Activated T-helper 2 cell treated with anti-CD3 and anti-CD28 coated beads, Interferon-gamma antibody, Interleukin-2, Interleukin-4, amounts not matched to agents 10 μg/mL and 5 μg/mL and 100 μg/mL, durations not matched to agents 14 hours and 24 hours and 36 hours (primary cell): ENCODE measurements at regions not wholly inside any gene's neighbourhood (a gene's known extent, or its start where the extent isn't known, plus 50 kb on each side); places are given as distances from the start of the nearest gene placed in this dataset.
"Not testable (repeated sequence)": the region's sequence is repeated elsewhere in the genome, so short reads cannot be mapped to it uniquely, and the experiment has no call there.

ENCODE experiments used
- DNase-seq: peaks from one replicate; pipeline ENCODE4 v3.0.0; 2021; ENCODE audit warnings: low spot score
- H3K27ac Mint-ChIP-seq: one replicate; pipeline ENCODE4 v1.8.0; 2021; ENCODE audit warnings: mixed read lengths
- H3K27me3 Mint-ChIP-seq: one replicate; pipeline ENCODE4 v1.8.0; 2021; ENCODE audit warnings: low read depth, mixed read lengths
- H3K36me3 Mint-ChIP-seq: one replicate; pipeline ENCODE4 v1.8.0; 2021; ENCODE audit warnings: low read depth, mixed read lengths
- H3K4me1 Mint-ChIP-seq: one replicate; pipeline ENCODE4 v1.8.0; 2021; ENCODE audit warnings: low read depth, mixed read lengths
- H3K4me3 Mint-ChIP-seq: one replicate; pipeline ENCODE4 v1.8.0; 2021; ENCODE audit warnings: low read depth, mild to moderate bottlenecking, moderate library complexity, mixed read lengths
- H3K9me3 Mint-ChIP-seq: one replicate; pipeline ENCODE4 v1.8.0; 2021; ENCODE audit warnings: mixed read lengths
- intact Hi-C: fragments of 100-400 bp; cut with micrococcal nuclease; formaldehyde crosslinking; loops from one replicate; pipeline ENCODE4 v1.15.1; 2023

GRCh38 chr7:87007038-87007437, 52.4 kb downstream of the ELAPOR2 start:
- intact Hi-C loops, result no loop called here

GRCh38 chr7:87004956-87005355, 54.5 kb downstream of the ELAPOR2 start:
- H3K36me3 Mint-ChIP-seq, result no peaks in the 10 kb centered on the region
- H3K27ac Mint-ChIP-seq, result no peak overlapping the region
- intact Hi-C loops, result no loop called here
- H3K27me3 Mint-ChIP-seq, result peaks cover 4% of the 10 kb centered on the region
- no peaks in the 10 kb centered on the region for H3K9me3 Mint-ChIP-seq
- DNase-seq, result no peak
- H3K4me1 Mint-ChIP-seq, result peaks cover 4% of the 10 kb centered on the region
- no peak overlapping the region for H3K4me3 Mint-ChIP-seq

More at GRCh38 chr7:87007038-87007437, 52.4 kb downstream of the ELAPOR2 start:
- Mint-ChIP-seq H3K36me3 (no peaks in the 10 kb centered on the region), H3K27ac (no peak overlapping the region), H3K4me3 (no peak overlapping the region), H3K27me3 (peaks cover 4% of the 10 kb centered on the region), H3K9me3 (no peaks in the 10 kb centered on the region), H3K4me1 (peaks cover 4% of the 10 kb centered on the region)
- DNase-seq, result no peak

- no peak for DNase-seq
- no peaks in the 10 kb centered on the region for H3K9me3 Mint-ChIP-seq
- peaks cover 4% of the 10 kb centered on the region for H3K27me3 Mint-ChIP-seq
- no peak overlapping the region for H3K4me3 Mint-ChIP-seq
- no peak overlapping the region for H3K27ac Mint-ChIP-seq
- peaks cover 4% of the 10 kb centered on the region for H3K4me1 Mint-ChIP-seq
- intact Hi-C loops, result no loop called here
- no peaks in the 10 kb centered on the region for H3K36me3 Mint-ChIP-seq
Observed at GRCh38 chr7:87003872-87004798, 55.3 kb downstream of the ELAPOR2 start.

- H3K27me3 Mint-ChIP-seq, result no peaks in the 10 kb centered on the region
- no peak for DNase-seq
- H3K9me3 Mint-ChIP-seq, result no peaks in the 10 kb centered on the region
- intact Hi-C loops, result no loop called here
- H3K4me1 Mint-ChIP-seq, result peaks cover 4% of the 10 kb centered on the region
- no peak overlapping the region for H3K4me3 Mint-ChIP-seq
- H3K36me3 Mint-ChIP-seq, result no peaks in the 10 kb centered on the region
- H3K27ac Mint-ChIP-seq, result no peak overlapping the region
Observed at GRCh38 chr7:87001214-87001613, 58.2 kb downstream of the ELAPOR2 start.

- peaks cover 4% of the 10 kb centered on the region for H3K27me3 Mint-ChIP-seq
- H3K4me3 Mint-ChIP-seq, result no peak overlapping the region
Observed at GRCh38 chr7:87000344-87000743, 59.1 kb downstream of the ELAPOR2 start.

GRCh38 chr7:86999750-87000149, 59.7 kb downstream of the ELAPOR2 start:
- Mint-ChIP-seq H3K27me3 (peaks cover 4% of the 10 kb centered on the region), H3K36me3 (no peaks in the 10 kb centered on the region), H3K9me3 (no peaks in the 10 kb centered on the region), H3K27ac (no peak overlapping the region), H3K4me1 (peaks cover 4% of the 10 kb centered on the region), H3K4me3 (no peak overlapping the region)
- no peak for DNase-seq
- intact Hi-C loops, result no loop called here

More at GRCh38 chr7:87000344-87000743, 59.1 kb downstream of the ELAPOR2 start:
- DNase-seq, result no peak
- H3K4me1 Mint-ChIP-seq, result peaks cover 4% of the 10 kb centered on the region
- H3K36me3 Mint-ChIP-seq, result no peaks in the 10 kb centered on the region
- intact Hi-C loops, result no loop called here
- H3K9me3 Mint-ChIP-seq, result no peaks in the 10 kb centered on the region
- no peak overlapping the region for H3K27ac Mint-ChIP-seq

GRCh38 chr7:86995814-86996213, 63.6 kb downstream of the ELAPOR2 start:
- Mint-ChIP-seq H3K4me3 (no peak overlapping the region), H3K27me3 (peaks cover 5% of the 10 kb centered on the region), H3K36me3 (no peaks in the 10 kb centered on the region), H3K27ac (no peak overlapping the region), H3K4me1 (no peaks in the 10 kb centered on the region), H3K9me3 (no peaks in the 10 kb centered on the region)
- intact Hi-C loops, result no loop called here
- no peak for DNase-seq

- peaks cover 5% of the 10 kb centered on the region for H3K27me3 Mint-ChIP-seq
Observed at GRCh38 chr7:86995052-86995725, 64.3 kb downstream of the ELAPOR2 start.

GRCh38 chr7:86991771-86992191, 67.7 kb downstream of the ELAPOR2 start:
- H3K27ac Mint-ChIP-seq, result no peak overlapping the region
- H3K4me1 Mint-ChIP-seq, result no peaks in the 10 kb centered on the region
- H3K4me3 Mint-ChIP-seq, result no peak overlapping the region
- H3K27me3 Mint-ChIP-seq, result peaks cover 5% of the 10 kb centered on the region
- H3K9me3 Mint-ChIP-seq, result no peaks in the 10 kb centered on the region
- H3K36me3 Mint-ChIP-seq, result no peaks in the 10 kb centered on the region
- intact Hi-C loops, result no loop called here
- no peak for DNase-seq

More at GRCh38 chr7:86995052-86995725, 64.3 kb downstream of the ELAPOR2 start:
- Mint-ChIP-seq H3K4me1 (no peaks in the 10 kb centered on the region), H3K9me3 (no peaks in the 10 kb centered on the region), H3K27ac (no peak overlapping the region), H3K36me3 (no peaks in the 10 kb centered on the region), H3K4me3 (no peak overlapping the region)
- intact Hi-C loops, result no loop called here
- no peak for DNase-seq

- Mint-ChIP-seq H3K4me3 (no peak overlapping the region), H3K36me3 (no peaks in the 10 kb centered on the region), H3K4me1 (no peaks in the 10 kb centered on the region), H3K27me3 (peaks cover 5% of the 10 kb centered on the region), H3K9me3 (no peaks in the 10 kb centered on the region), H3K27ac (no peak overlapping the region)
- DNase-seq, result no peak
- intact Hi-C loops, result no loop called here
Observed at GRCh38 chr7:86991093-86991769, 68.2 kb downstream of the ELAPOR2 start.

- Mint-ChIP-seq H3K27me3 (peaks cover 2% of the 10 kb centered on the region), H3K4me3 (no peak overlapping the region), H3K4me1 (no peaks in the 10 kb centered on the region), H3K9me3 (peaks cover 4% of the 10 kb centered on the region), H3K27ac (no peak overlapping the region), H3K36me3 (no peaks in the 10 kb centered on the region)
- intact Hi-C loops, result no loop called here
- no peak for DNase-seq
Observed at GRCh38 chr7:86989407-86989806, 70.0 kb downstream of the ELAPOR2 start.

GRCh38 chr7:86987834-86988233, 71.6 kb downstream of the ELAPOR2 start:
- intact Hi-C loops, H3K27ac Mint-ChIP-seq, H3K4me3 Mint-ChIP-seq, H3K27me3 Mint-ChIP-seq, H3K36me3 Mint-ChIP-seq, DNase-seq, H3K9me3 Mint-ChIP-seq, H3K4me1 Mint-ChIP-seq: not testable (repeated sequence)

- H3K36me3 Mint-ChIP-seq, DNase-seq, H3K4me1 Mint-ChIP-seq, H3K27me3 Mint-ChIP-seq, H3K4me3 Mint-ChIP-seq, intact Hi-C loops, H3K27ac Mint-ChIP-seq: not testable (repeated sequence)
- peaks cover 11% of the 10 kb centered on the region for H3K9me3 Mint-ChIP-seq
Observed at GRCh38 chr7:86987358-86987757, 72.1 kb downstream of the ELAPOR2 start.
